ENCODE measurements at regions not wholly inside any gene's neighbourhood (a gene's known extent, or its start where the extent isn't known, plus 50 kb on each side); places are given as distances from the start of the nearest gene placed in this dataset.

DNA sequence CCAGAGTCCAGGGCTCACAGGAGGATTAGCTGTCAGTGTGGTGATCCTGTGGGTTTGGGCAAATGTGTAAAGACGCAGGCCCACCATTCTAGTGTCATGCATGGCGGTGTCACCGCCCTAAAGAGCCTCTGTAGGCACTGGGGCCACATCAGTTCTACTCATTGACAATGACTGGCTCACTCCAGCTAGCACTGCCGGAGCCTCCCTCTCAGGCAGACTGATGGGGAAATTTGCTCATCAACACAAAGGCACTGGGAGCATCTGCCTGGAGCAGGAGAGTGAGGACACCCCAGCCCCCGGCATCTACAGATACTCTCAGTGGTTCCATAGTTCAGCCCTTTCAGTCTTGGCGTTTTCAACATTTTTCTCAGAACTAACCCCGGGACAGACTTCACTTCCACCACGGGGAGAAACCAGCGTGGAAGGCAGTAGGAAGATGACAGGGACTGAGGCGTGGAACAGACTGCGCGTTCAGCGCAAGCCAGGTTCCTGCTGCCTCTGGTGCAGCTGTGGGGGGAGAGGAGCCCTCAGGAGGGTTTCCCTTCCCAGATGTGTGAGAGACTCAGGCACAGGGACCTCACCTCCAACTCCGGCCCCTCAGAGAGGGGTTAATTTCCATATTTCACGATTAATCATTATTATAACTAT lies 256.6 kb downstream of the RBFOX3 start:
- Histone ChIP-seq H3K4me2 (ENCODE audit: low read length) (no peak overlapping the region), H2AFZ (ENCODE audit: low read depth, low read length) (no peak overlapping the region), H3F3A (ENCODE audit: insufficient read depth, low read length, poor library complexity, severe bottlenecking) (no peaks in the 10 kb centered on the region), H3K9ac (ENCODE audit: low read length) (no peak overlapping the region), H3K9me2 (ENCODE audit: insufficient read depth, low read length) (no peaks in the 10 kb centered on the region), H3K9me3 (ENCODE audit: low read length) (no peaks in the 10 kb centered on the region), H3K36me3 (ENCODE audit: insufficient read depth, low read length) (no peaks in the 10 kb centered on the region), H3K79me2 (replicated peaks; ENCODE audit: insufficient read depth, low read length) (no peaks in the 10 kb centered on the region), H4K20me1 (ENCODE audit: insufficient read depth) (no peaks in the 10 kb centered on the region), H3K27me3 (ENCODE audit: insufficient read depth, low read depth, low read length) (no peaks in the 10 kb centered on the region), H3K4me3 (ENCODE audit: low read length) (no peak overlapping the region), H3K27ac (ENCODE audit: low read length) (no peak overlapping the region)
- TF ChIP-seq, protein P1, sequence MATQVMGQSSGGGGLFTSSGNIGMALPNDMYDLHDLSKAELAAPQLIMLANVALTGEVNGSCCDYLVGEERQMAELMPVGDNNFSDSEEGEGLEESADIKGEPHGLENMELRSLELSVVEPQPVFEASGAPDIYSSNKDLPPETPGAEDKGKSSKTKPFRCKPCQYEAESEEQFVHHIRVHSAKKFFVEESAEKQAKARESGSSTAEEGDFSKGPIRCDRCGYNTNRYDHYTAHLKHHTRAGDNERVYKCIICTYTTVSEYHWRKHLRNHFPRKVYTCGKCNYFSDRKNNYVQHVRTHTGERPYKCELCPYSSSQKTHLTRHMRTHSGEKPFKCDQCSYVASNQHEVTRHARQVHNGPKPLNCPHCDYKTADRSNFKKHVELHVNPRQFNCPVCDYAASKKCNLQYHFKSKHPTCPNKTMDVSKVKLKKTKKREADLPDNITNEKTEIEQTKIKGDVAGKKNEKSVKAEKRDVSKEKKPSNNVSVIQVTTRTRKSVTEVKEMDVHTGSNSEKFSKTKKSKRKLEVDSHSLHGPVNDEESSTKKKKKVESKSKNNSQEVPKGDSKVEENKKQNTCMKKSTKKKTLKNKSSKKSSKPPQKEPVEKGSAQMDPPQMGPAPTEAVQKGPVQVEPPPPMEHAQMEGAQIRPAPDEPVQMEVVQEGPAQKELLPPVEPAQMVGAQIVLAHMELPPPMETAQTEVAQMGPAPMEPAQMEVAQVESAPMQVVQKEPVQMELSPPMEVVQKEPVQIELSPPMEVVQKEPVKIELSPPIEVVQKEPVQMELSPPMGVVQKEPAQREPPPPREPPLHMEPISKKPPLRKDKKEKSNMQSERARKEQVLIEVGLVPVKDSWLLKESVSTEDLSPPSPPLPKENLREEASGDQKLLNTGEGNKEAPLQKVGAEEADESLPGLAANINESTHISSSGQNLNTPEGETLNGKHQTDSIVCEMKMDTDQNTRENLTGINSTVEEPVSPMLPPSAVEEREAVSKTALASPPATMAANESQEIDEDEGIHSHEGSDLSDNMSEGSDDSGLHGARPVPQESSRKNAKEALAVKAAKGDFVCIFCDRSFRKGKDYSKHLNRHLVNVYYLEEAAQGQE (IDR thresholded peaks at IDR 0.05; ENCODE audit: borderline replicate concordance) = no peak
- TF ChIP-seq POLR2AphosphoS5 (IDR thresholded peaks at IDR 0.05) (no peak), EZH2 (IDR thresholded peaks at IDR 0.05; ENCODE audit: borderline replicate concordance, insufficient read depth, low read length, poor library complexity, severe bottlenecking) (no peak), SMC3 (conservative IDR thresholded peaks at IDR 0.05; ENCODE audit: poor library complexity) (no peak), MXI1 (conservative IDR thresholded peaks at IDR 0.05; ENCODE audit: poor library complexity, severe bottlenecking) (no peak), RAD21 (conservative IDR thresholded peaks at IDR 0.05) (no peak), TAF1 (IDR thresholded peaks at IDR 0.05; ENCODE audit: low read depth) (no peak), EP300 (conservative IDR thresholded peaks at IDR 0.05; ENCODE audit: poor library complexity, severe bottlenecking) (no peak)
- TF ChIP-seq, protein P2, sequence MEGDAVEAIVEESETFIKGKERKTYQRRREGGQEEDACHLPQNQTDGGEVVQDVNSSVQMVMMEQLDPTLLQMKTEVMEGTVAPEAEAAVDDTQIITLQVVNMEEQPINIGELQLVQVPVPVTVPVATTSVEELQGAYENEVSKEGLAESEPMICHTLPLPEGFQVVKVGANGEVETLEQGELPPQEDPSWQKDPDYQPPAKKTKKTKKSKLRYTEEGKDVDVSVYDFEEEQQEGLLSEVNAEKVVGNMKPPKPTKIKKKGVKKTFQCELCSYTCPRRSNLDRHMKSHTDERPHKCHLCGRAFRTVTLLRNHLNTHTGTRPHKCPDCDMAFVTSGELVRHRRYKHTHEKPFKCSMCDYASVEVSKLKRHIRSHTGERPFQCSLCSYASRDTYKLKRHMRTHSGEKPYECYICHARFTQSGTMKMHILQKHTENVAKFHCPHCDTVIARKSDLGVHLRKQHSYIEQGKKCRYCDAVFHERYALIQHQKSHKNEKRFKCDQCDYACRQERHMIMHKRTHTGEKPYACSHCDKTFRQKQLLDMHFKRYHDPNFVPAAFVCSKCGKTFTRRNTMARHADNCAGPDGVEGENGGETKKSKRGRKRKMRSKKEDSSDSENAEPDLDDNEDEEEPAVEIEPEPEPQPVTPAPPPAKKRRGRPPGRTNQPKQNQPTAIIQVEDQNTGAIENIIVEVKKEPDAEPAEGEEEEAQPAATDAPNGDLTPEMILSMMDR (IDR thresholded peaks at IDR 0.05; ENCODE audit: poor library complexity, severe bottlenecking) = no peak

DNA sequence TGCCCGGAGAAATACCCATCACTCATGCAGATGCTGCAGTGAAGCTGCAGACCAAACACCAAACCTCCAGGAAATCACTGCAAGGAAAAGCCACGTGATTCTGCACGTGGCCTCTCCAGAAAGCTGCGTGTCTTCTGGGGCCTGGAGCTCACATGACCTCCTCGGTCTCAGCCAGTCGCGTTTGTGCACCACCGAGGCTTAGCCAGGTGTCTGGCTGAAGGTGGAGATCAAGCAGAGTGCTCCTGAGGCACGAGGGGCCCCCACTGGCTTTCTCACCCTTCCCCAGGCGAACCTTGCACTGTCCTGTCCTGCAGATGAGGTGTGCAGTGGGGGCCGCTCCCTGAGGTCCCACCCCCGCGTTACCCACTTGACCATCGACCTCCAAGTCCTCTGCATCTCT lies 257.3 kb downstream of the RBFOX3 start:
- Histone ChIP-seq H3K4me2 (ENCODE audit: low read length) (no peak overlapping the region), H2AFZ (ENCODE audit: low read depth, low read length) (no peak overlapping the region), H3K4me3 (ENCODE audit: low read length) (no peak overlapping the region), H3F3A (ENCODE audit: insufficient read depth, low read length, poor library complexity, severe bottlenecking) (no peaks in the 10 kb centered on the region), H3K36me3 (ENCODE audit: insufficient read depth, low read length) (no peaks in the 10 kb centered on the region), H4K20me1 (ENCODE audit: insufficient read depth) (no peaks in the 10 kb centered on the region), H3K27ac (ENCODE audit: low read length) (no peak overlapping the region), H3K9me3 (ENCODE audit: low read length) (no peaks in the 10 kb centered on the region), H3K9me2 (ENCODE audit: insufficient read depth, low read length) (no peaks in the 10 kb centered on the region), H3K79me2 (replicated peaks; ENCODE audit: insufficient read depth, low read length) (no peaks in the 10 kb centered on the region), H3K9ac (ENCODE audit: low read length) (no peak overlapping the region), H3K27me3 (ENCODE audit: insufficient read depth, low read depth, low read length) (no peaks in the 10 kb centered on the region)
- TF ChIP-seq SMC3 (conservative IDR thresholded peaks at IDR 0.05; ENCODE audit: poor library complexity) (no peak), POLR2AphosphoS5 (IDR thresholded peaks at IDR 0.05) (no peak), EZH2 (IDR thresholded peaks at IDR 0.05; ENCODE audit: borderline replicate concordance, insufficient read depth, low read length, poor library complexity, severe bottlenecking) (no peak), EP300 (conservative IDR thresholded peaks at IDR 0.05; ENCODE audit: poor library complexity, severe bottlenecking) (no peak), RAD21 (conservative IDR thresholded peaks at IDR 0.05) (no peak), MXI1 (conservative IDR thresholded peaks at IDR 0.05; ENCODE audit: poor library complexity, severe bottlenecking) (no peak), TAF1 (IDR thresholded peaks at IDR 0.05; ENCODE audit: low read depth) (no peak)
- TF ChIP-seq, protein P2 (IDR thresholded peaks at IDR 0.05; ENCODE audit: poor library complexity, severe bottlenecking) = no peak
- TF ChIP-seq, protein P1 (IDR thresholded peaks at IDR 0.05; ENCODE audit: borderline replicate concordance) = no peak

Data from neural cell (in vitro differentiated cells).